Liver (tissue), 7 donors: ENCODE measurements at regions not wholly inside any gene's neighbourhood (a gene's known extent, or its start where the extent isn't known, plus 50 kb on each side); places are given as distances from the start of the nearest gene placed in this dataset.

Source experiments
- DNase-seq: peaks from one replicate; pipeline ENCODE4 v3.0.0-alpha.2; 2017; ENCODE audit warnings: low spot score
- H3K27ac ChIP-seq, 2 donors: one replicate each; pipeline ENCODE4 v1.7.0; 2013; ENCODE audit warnings: inconsistent platforms in 2 of 2, low read length in 2 of 2, control low read depth in 1 of 2, low read depth in 1 of 2, mild to moderate bottlenecking in 1 of 2
- H3K27me3 ChIP-seq, 4 donors: one replicate each; pipeline versions ENCODE4 v1.6.1 to v1.7.0; 2013; ENCODE audit warnings: low read length in 3 of 4, inconsistent platforms in 1 of 4, mild to moderate bottlenecking in 1 of 4, moderate library complexity in 1 of 4; ENCODE audit not compliant: control insufficient read depth in 4 of 4, insufficient read depth in 4 of 4
- H3K36me3 ChIP-seq, 4 donors: one replicate each; pipeline versions ENCODE4 v1.6.1 to v1.7.0; 2013; ENCODE audit warnings: low read length in 3 of 4, mild to moderate bottlenecking in 3 of 4, low read depth in 1 of 4, moderate library complexity in 1 of 4; ENCODE audit not compliant: control insufficient read depth in 4 of 4, insufficient read depth in 3 of 4
- H3K4me1 ChIP-seq, 4 donors: one replicate each; pipeline versions ENCODE4 v1.6.1 to v1.7.0; 2013; ENCODE audit warnings: low read length in 3 of 4, mild to moderate bottlenecking in 3 of 4, moderate library complexity in 1 of 4; ENCODE audit not compliant: control insufficient read depth in 4 of 4, insufficient read depth in 4 of 4
- H3K4me3 ChIP-seq, 3 donors: one replicate each; pipeline versions ENCODE4 v1.6.1 to v1.7.0; 2013; ENCODE audit warnings: low read length in 3 of 3, control low read depth in 1 of 3, low read depth in 1 of 3, mild to moderate bottlenecking in 1 of 3
- H3K9ac ChIP-seq, 2 donors: one replicate each; pipeline ENCODE4 v1.7.0; 2013; ENCODE audit warnings: low read length in 2 of 2, mild to moderate bottlenecking in 2 of 2, moderate library complexity in 2 of 2, control low read depth in 1 of 2, low read depth in 1 of 2
- H3K9me3 ChIP-seq, 4 donors: one replicate each; pipeline versions ENCODE4 v1.6.1 to v1.7.0; 2013; ENCODE audit warnings: low read length in 3 of 4; ENCODE audit not compliant: control insufficient read depth in 4 of 4
- EGR1 ChIP-seq, 2 donors: IDR thresholded peaks; 2 replicates each; pipeline ENCODE4 v1.6.1; 2016 to 2018; ENCODE audit warnings: antibody characterized with exemption in 2 of 2, low read depth in 2 of 2
- FOXA1 ChIP-seq: IDR thresholded peaks from 2 replicates; pipeline ENCODE4 v1.6.1; 2016; ENCODE audit warnings: antibody characterized with exemption
- FOXA2 ChIP-seq: IDR thresholded peaks from 2 replicates; pipeline ENCODE4 v1.6.1; 2016; ENCODE audit warnings: antibody characterized with exemption
- HNF4A ChIP-seq, 2 donors: conservative IDR thresholded peaks; 2 replicates each; pipeline ENCODE4 v1.6.1; 2016; ENCODE audit warnings: antibody characterized with exemption in 2 of 2, mild to moderate bottlenecking in 2 of 2
- HNF4G ChIP-seq: IDR thresholded peaks from 2 replicates; pipeline ENCODE4 v1.6.1; 2016; ENCODE audit warnings: antibody characterized with exemption
- MAX ChIP-seq: IDR thresholded peaks from 2 replicates; pipeline ENCODE4 v1.6.1; 2016; ENCODE audit warnings: antibody characterized with exemption
- NR2F2 ChIP-seq: IDR thresholded peaks from 2 replicates; pipeline ENCODE4 v1.6.1; 2016; ENCODE audit warnings: antibody characterized with exemption
- RAD21 ChIP-seq, 2 donors: IDR thresholded peaks; 2 replicates each; pipeline ENCODE4 v1.6.1; 2016; ENCODE audit warnings: antibody characterized with exemption in 2 of 2, mild to moderate bottlenecking in 2 of 2
- REST ChIP-seq: IDR thresholded peaks from 2 replicates; pipeline ENCODE4 v1.6.1; 2016; ENCODE audit warnings: antibody characterized with exemption, mild to moderate bottlenecking
- SP1 ChIP-seq: IDR thresholded peaks from 2 replicates; pipeline ENCODE4 v1.6.1; 2018; ENCODE audit warnings: antibody characterized with exemption, mild to moderate bottlenecking
- ZBTB33 ChIP-seq: IDR thresholded peaks from 2 replicates; pipeline ENCODE4 v1.6.1; 2016; ENCODE audit warnings: antibody characterized with exemption
- WGBS: extraction: QIAGEN DNeasy Blood & Tissue Kit; methylation state at CpG from one replicate; pipeline ENCODE4 v1.1.7; 2013; 5-methylcytosine and 5-hydroxymethylcytosine counted together
- TF ChIP-seq, protein P1 (sequence below): IDR thresholded peaks from 2 replicates; pipeline ENCODE4 v1.6.1; 2016; ENCODE audit warnings: antibody characterized with exemption
- donor health status: healthy.
- donor health status: healthy.
- donor health status: healthy.
- donor health status: healthy.

DNA sequence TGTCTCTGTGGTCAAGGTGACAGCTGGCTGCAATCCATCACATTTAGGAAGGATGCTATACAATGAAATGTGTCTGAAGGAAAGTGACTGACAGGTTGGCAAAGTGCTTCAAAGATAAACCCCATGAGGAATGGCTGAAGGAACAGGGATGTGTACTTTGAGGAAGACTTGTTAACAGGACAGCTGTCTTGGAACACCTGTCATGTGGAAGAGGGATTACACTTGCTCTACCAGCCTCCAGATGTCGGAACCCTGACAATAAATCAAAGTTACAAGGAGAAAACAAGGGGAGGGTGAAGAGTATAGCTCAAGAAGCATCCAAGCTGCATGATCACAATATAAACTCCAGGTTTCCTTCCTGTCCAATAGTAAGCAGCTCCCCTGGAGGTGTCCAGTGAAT is 147.8 kb upstream of the TMCC3 start:
- H3K4me3 ChIP-seq, result no peak overlapping the region
- no peak overlapping the region for H3K27ac ChIP-seq
- no peaks in the 10 kb centered on the region for H3K36me3 ChIP-seq
- H3K9ac ChIP-seq, result no peak overlapping the region
- WGBS, result 82% methylated on average over 1 of the region's 1 CpG
- H3K9me3 ChIP-seq, result no peaks in the 10 kb centered on the region
- H3K27me3 ChIP-seq, result no peaks in the 10 kb centered on the region
- TF ChIP-seq HNF4A (conservative IDR thresholded peaks at IDR 0.05), result no peak
- DNase-seq, result no peak
- no peaks in the 10 kb centered on the region for H3K4me1 ChIP-seq

GRCh38 chr12:94795520-94795919 is 145.2 kb upstream of the TMCC3 start:
- TF ChIP-seq NR2F2 (no peak), HNF4G (no peak), REST (no peak), HNF4A (conservative IDR thresholded peaks at IDR 0.05) (no peak), SP1 (no peak)
- no peak for DNase-seq
- 87% methylated on average over 9 of the region's 9 CpGs for WGBS

GRCh38 chr12:94795044-94795443 is 144.7 kb upstream of the TMCC3 start:
- TF ChIP-seq, protein P1, sequence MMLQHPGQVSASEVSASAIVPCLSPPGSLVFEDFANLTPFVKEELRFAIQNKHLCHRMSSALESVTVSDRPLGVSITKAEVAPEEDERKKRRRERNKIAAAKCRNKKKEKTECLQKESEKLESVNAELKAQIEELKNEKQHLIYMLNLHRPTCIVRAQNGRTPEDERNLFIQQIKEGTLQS, result no peak
- TF ChIP-seq RAD21 (IDR thresholded peaks at IDR 0.05), result no peak
- no peak for TF ChIP-seq FOXA1
- TF ChIP-seq ZBTB33, result no peak
- no peak for TF ChIP-seq FOXA2
- no peak for TF ChIP-seq MAX
- no peak for TF ChIP-seq EGR1 (IDR thresholded peaks at IDR 0.05; ENCODE audit: low read depth in 2 of 2)
- TF ChIP-seq REST, result no peak
- Histone ChIP-seq H3K4me3 (no peak overlapping the region), H3K27ac (no peak overlapping the region), H3K9ac (no peak overlapping the region), H3K4me1 (no peaks in the 10 kb centered on the region), H3K36me3 (no peaks in the 10 kb centered on the region), H3K9me3 (no peaks in the 10 kb centered on the region), H3K27me3 (no peaks in the 10 kb centered on the region)
- WGBS, result 86% methylated on average over 4 of the region's 4 CpGs
- no peak for DNase-seq

More at GRCh38 chr12:94795520-94795919, 145.2 kb upstream of the TMCC3 start:
- no peak overlapping the region for H3K4me3 ChIP-seq
- H3K4me1 ChIP-seq, result no peaks in the 10 kb centered on the region
- no peak overlapping the region for H3K9ac ChIP-seq
- H3K27me3 ChIP-seq, result no peaks in the 10 kb centered on the region
- H3K9me3 ChIP-seq, result no peaks in the 10 kb centered on the region
- H3K36me3 ChIP-seq, result no peaks in the 10 kb centered on the region
- no peak overlapping the region for H3K27ac ChIP-seq
